AG09319 (cell line): ENCODE measurements at regions not wholly inside any gene's neighbourhood (a gene's known extent, or its start where the extent isn't known, plus 50 kb on each side); places are given as distances from the start of the nearest gene placed in this dataset.

Experiments
- DNase-seq: peaks from one replicate; pipeline ENCODE4 v3.0.0-alpha.2; 2010; ENCODE audit warnings: low read depth; ENCODE audit errors: extremely low read depth
- CTCF ChIP-seq: IDR thresholded peaks from 2 replicates; pipeline ENCODE4 v1.5.1; 2011; ENCODE audit warnings: low read depth, mild to moderate bottlenecking, inconsistent platforms, low read length, moderate library complexity

- no peak for DNase-seq
- no peak for TF ChIP-seq CTCF
Observed at GRCh38 chr6:10054672-10055071, 360.2 kb downstream of the TFAP2A start.

GRCh38 chr6:10051283-10051682 is 363.6 kb downstream of the TFAP2A start:
- no peak for DNase-seq
- TF ChIP-seq CTCF: no peak

GRCh38 chr6:10048370-10049297 is 366.2 kb downstream of the TFAP2A start:
- no peak for TF ChIP-seq CTCF
- DNase-seq: no peak

GRCh38 chr6:10042280-10042679 is 372.6 kb downstream of the TFAP2A start:
- TF ChIP-seq CTCF: no peak
- no peak for DNase-seq

GRCh38 chr6:10033223-10033829 is 381.5 kb downstream of the TFAP2A start:
- TF ChIP-seq CTCF: no peak
- peak; percentile 35 for DNase-seq

GRCh38 chr6:10031617-10032016 is 383.3 kb downstream of the TFAP2A start:
- TF ChIP-seq CTCF: no peak
- no peak for DNase-seq

- peak; percentile 35 for TF ChIP-seq CTCF
- DNase-seq: no peak
Observed at GRCh38 chr6:10030942-10031537, 383.8 kb downstream of the TFAP2A start.
